Ecto neural progenitor cell (in vitro differentiated cells): ENCODE measurements at regions not wholly inside any gene's neighbourhood (a gene's known extent, or its start where the extent isn't known, plus 50 kb on each side); places are given as distances from the start of the nearest gene placed in this dataset.

ENCODE experiments used
- DNase-seq: peaks from one replicate; pipeline ENCODE4 v3.0.0-alpha.2; 2018; ENCODE audit warnings: low spot score

GRCh38 chr11:114876234-114876633 is 197.9 kb downstream of the NXPE2 start:
- DNase-seq = no peak

DNA sequence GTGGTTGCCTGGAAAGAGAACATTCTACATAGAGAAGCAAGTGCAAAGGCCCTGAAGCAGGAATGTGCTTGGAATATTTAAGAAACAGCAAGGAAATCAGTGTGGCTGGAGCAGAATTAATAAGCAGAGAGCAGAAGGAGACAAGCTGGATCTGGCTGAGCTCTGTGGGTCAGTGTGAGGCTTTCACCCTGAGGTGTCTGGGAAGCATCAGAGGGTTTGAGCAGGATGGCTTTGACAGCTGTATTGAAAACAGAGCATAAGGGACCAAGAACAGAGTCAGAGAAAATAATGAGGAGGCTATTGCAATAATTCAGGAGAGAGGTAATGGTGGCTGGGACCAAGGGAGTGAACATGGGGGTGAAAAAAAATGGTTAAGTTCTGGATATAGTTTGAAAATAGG is 199.6 kb downstream of the NXPE2 start:
- DNase-seq = no peak

GRCh38 chr11:114880442-114880841 is 202.1 kb downstream of the NXPE2 start:
- no peak for DNase-seq

GRCh38 chr11:114883472-114883871 is 205.1 kb downstream of the NXPE2 start:
- no peak for DNase-seq

GRCh38 chr11:114886644-114887265 is 208.4 kb downstream of the NXPE2 start:
- DNase-seq = no peak

- peak; percentile 60 for DNase-seq
These were observed 211.3 kb downstream of the NXPE2 start for GRCh38 chr11:114889594-114890011.

DNA sequence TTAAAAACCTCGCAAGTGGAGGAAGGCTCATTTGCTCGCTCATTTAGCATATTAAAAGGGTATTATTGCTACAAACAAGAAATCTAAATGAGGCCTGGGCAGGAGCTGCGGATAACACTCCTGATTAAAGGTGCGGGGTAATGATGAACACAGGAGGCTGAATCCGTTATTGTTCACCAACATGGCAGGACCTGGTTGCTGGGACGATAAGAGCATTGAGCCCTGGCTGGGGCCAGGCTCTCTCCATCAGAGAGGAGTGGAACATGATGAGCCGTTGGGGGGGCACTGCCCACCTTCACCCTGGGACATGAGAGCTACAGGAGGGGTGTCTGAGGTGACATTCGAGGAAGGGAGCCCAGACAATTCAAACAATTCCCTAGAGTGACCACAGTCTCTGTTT is 211.7 kb downstream of the NXPE2 start:
- DNase-seq = no peak

DNA sequence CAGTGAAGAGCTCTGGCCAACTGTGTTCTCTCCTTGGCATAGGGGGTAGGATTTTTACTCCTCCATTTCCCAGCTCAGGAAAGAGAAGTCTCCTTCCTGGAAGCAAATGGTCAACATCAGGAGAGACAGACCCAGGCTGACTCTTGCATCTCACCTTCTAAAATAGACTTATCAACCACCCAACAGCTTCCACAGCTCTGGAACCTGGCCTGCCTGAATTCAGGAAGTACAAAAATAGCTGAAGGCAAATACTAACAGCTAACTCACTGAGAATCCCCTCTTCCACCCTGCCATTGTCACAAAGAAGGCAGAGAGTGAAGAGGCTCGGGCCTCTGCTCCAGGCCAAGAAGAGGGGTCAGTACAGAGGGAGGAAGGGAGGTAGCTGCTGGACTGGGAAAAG is 213.6 kb downstream of the NXPE2 start:
- DNase-seq = no peak

- DNase-seq = no peak
These were observed 214.3 kb downstream of the NXPE2 start for GRCh38 chr11:114892381-114893197.

DNA sequence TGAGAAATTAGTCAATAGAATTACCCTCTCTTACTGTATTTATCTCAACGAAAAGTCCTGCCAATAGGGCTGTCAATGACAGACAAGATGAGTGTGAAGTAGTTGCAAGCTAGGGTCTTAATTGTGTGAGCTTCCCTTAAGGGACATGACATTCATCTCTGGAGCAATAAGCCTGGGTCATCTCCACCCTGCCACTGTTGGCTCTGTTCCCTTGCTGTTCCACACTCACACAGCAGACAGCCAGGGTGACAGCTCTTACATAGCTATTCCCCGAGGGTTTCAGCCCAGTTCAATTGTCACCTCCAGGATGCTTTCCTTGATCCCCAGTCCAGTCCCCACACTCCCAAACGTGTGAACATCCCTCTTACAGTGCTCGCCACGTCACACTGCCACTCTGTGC is 215.0 kb downstream of the NXPE2 start:
- DNase-seq = no peak

- no peak for DNase-seq
These were observed 218.3 kb downstream of the NXPE2 start for GRCh38 chr11:114896594-114896993.

- DNase-seq = no peak
These were observed 231.5 kb downstream of the NXPE2 start for GRCh38 chr11:114909866-114910265.

DNA sequence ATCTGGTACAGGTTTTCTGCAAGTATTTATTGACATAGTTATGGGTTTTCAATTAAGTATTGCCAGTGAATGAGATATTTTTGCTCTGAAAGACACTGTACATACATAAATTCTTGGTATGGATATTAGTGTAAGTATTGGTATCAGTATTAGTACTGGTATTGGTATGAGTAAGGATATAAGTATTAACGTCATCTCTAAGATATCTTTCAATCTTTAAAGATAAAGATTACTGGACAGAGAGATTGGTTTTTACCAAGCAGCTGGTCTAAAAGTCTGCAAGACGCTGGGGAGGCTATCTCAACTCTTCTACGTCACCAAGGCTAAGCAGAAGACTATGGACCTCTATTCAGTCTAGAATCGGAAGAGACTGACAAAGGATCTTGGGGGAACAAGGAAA is 234.5 kb downstream of the NXPE2 start:
- DNase-seq = no peak

DNA sequence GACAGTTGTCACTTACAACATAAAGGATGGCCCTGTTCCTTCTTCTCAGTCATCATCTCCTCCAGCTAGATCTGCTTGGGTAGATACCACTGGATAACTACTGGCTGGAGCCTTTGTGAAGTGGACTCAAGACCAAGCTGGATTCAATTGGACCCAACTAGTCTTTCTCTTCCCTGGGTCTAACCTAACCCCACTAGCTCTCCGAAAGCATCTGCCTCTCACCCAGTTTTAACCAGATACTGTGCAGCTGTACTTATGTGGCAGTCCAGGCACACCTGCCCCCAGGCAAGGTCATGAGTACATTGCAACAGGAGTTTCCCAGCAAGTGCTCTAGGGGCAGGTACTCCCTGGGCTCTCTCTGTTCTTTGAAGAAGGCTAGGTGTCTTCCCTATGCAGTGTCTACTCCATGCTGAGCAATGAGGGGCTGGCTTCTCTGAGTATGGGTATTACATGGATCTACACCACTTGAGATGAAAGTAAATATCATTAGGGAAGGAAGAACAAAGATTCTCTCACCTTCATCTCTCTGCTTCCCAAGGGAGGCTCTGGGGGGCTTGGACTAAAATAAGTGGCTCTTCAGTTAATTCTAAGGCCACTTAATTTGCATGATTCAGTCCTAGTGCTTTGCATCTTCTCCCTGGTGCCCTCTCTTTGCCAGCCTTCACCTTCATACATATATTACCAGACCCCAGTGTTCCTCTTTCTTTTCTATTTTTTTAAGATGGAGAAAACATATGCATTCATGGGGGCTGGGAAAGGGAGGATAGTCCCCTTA is 236.1 kb downstream of the NXPE2 start:
- DNase-seq = no peak

DNA sequence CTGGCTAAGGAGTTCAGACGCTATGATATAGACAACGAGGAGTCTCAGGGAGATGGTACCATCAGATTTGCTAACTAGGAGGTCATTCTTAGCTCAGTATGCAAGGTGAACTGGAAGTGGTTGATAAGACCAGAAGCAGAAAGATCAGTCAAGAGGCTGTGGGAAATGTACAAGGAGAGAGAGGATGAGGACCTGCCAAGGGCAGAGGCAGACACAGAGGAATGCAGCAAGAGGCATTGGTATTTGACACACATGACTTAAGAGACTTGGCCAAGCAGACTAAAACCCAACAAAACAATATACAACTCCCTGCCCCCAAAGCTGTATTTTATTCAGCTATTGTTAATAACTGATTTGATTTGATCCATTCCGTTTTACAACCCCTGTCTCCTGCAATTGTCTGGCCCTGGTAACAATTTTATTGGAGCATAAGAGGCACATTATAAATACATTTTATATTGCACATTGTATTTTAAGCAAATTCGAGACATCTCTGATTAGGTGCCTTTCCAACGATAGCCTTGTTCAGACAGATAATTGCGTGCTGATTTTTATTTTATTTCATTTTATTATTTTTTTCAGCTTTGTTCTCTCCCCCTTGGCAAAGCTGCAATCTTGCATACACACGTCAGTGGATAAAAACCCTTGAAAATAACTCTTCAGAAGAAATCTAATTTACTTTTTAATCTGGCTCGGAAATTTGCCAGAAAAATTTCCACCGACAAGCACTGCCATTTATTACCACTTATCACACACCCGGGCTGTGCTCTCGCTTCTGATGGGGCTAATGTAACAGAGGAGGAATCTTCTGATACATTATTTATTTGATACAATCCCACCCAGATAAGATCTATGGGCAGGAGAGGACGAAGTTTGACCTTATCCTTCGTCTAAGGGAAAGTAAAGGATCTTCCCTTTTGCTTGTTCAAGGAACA is 237.8 kb downstream of the NXPE2 start:
- no peak for DNase-seq

- DNase-seq = no peak
These were observed 240.0 kb downstream of the NXPE2 start for GRCh38 chr11:114918286-114918685.

DNA sequence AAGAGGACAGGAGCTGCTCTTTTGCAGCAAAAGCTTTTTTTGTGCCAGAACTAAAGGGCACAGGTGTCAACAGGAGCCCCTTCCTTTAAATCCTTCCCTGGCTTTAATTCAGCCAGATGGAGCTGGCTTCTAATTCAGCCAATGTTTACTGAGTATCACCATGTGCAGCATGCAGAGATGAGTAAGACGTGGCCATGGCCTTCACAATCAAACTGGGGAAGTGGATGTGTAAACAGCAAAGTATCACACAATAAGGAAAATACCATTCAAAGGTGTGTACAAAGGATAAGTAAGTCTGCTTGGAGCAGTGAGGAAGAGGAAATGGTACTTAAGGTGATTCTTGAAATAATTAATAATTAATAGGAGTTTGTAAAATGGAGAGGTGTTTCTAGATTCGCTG is 243.4 kb downstream of the NXPE2 start:
- no peak for DNase-seq

DNA sequence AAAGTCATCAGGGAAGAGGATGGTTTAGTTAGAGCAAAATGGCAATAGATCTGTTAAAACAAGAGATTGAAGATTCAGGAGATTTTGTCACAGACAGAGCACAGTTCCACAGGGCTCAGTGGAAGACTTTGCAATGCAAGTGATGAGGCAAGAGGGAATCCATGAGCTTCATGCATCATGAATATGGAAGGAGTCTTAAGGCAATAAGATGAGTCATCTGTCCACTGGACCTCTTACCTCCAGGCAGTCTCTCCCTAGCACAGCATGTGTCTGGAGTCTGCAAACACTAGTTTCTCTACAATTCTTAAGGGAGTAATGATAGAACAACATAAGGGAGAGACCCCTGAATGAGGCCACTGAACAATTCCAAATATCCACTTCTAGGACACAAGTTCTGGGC is 245.7 kb downstream of the NXPE2 start:
- DNase-seq = no peak

GRCh38 chr11:114925591-114925990 is 247.3 kb downstream of the NXPE2 start:
- DNase-seq = no peak

- no peak for DNase-seq
These were observed 250.0 kb downstream of the NXPE2 start for GRCh38 chr11:114928260-114928870.

GRCh38 chr11:114929351-114930000 is 251.1 kb downstream of the NXPE2 start:
- no peak for DNase-seq
